Ishikawa (cell line): ENCODE measurements at regions not wholly inside any gene's neighbourhood (a gene's known extent, or its start where the extent isn't known, plus 50 kb on each side); places are given as distances from the start of the nearest gene placed in this dataset.

Experiments used
- CREB1 ChIP-seq: IDR thresholded peaks from 2 replicates; pipeline ENCODE4 v1.6.1; 2012; ENCODE audit warnings: low read depth
- EP300 ChIP-seq: IDR thresholded peaks from 2 replicates; pipeline ENCODE4 v1.6.1; 2012; ENCODE audit warnings: borderline replicate concordance
- FOXM1 ChIP-seq: IDR thresholded peaks from 2 replicates; pipeline ENCODE4 v1.6.1; 2012; ENCODE audit warnings: low read depth, borderline replicate concordance
- NFIC ChIP-seq: IDR thresholded peaks from 2 replicates; pipeline ENCODE4 v1.6.1; 2012
- TAF1 ChIP-seq: IDR thresholded peaks from 2 replicates; pipeline ENCODE4 v1.6.1; 2012; ENCODE audit warnings: low read depth, mild to moderate bottlenecking
- USF1 ChIP-seq: IDR thresholded peaks from 2 replicates; pipeline ENCODE4 v1.6.1; 2012
- TF ChIP-seq, protein P1 (sequence below): IDR thresholded peaks from 2 replicates; pipeline ENCODE4 v1.6.1; 2012; ENCODE audit warnings: low read depth, mild to moderate bottlenecking

DNA sequence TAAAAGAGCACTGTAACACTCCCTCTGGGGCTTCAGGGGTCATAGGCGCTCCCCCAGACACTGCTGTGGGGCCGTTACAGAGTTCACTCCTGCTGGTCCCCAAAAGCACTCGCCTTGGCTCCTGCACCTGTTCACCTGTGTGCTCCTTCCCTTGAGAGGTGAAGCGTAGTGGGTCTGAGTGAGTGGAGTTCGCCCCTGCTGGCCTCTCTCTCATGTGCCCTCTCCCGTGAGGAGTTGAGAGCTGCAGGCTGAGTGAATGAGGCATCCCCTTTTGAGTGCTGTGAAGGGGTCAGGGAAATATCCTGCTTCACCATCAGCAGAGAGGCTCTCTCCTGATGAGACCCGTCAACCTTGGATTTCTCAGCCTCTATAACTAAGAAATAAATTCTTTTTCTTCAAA, 134.6 kb upstream of the TUT7 start:
- TF ChIP-seq TAF1 (no peak), NFIC (no peak), FOXM1 (no peak), USF1 (no peak), CREB1 (no peak), EP300 (no peak)
- TF ChIP-seq, protein P1, sequence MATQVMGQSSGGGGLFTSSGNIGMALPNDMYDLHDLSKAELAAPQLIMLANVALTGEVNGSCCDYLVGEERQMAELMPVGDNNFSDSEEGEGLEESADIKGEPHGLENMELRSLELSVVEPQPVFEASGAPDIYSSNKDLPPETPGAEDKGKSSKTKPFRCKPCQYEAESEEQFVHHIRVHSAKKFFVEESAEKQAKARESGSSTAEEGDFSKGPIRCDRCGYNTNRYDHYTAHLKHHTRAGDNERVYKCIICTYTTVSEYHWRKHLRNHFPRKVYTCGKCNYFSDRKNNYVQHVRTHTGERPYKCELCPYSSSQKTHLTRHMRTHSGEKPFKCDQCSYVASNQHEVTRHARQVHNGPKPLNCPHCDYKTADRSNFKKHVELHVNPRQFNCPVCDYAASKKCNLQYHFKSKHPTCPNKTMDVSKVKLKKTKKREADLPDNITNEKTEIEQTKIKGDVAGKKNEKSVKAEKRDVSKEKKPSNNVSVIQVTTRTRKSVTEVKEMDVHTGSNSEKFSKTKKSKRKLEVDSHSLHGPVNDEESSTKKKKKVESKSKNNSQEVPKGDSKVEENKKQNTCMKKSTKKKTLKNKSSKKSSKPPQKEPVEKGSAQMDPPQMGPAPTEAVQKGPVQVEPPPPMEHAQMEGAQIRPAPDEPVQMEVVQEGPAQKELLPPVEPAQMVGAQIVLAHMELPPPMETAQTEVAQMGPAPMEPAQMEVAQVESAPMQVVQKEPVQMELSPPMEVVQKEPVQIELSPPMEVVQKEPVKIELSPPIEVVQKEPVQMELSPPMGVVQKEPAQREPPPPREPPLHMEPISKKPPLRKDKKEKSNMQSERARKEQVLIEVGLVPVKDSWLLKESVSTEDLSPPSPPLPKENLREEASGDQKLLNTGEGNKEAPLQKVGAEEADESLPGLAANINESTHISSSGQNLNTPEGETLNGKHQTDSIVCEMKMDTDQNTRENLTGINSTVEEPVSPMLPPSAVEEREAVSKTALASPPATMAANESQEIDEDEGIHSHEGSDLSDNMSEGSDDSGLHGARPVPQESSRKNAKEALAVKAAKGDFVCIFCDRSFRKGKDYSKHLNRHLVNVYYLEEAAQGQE: no peak
